ENCODE measurements at regions not wholly inside any gene's neighbourhood (a gene's known extent, or its start where the extent isn't known, plus 50 kb on each side); places are given as distances from the start of the nearest gene placed in this dataset.

DNA sequence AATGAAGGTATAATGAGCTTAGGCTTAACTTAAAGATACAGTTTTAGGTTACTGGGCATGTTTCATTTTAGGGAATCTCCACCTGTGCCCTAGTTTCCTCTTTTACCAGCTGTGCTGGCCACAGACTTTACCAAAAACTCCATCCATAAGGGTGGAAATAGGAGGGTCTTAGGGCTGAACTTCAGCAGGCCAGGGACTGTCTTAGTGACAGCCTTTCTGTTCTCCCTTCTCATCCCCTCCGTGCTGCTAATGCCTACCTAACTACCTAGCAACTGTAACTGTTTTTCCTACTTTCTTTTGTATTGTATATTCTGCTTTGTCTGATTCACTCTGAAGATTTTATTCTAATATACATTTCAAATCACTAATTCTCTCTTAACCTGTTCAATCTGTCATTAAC is 1375.3 kb downstream of the PCDH18 start:
- TF ChIP-seq, protein P1, sequence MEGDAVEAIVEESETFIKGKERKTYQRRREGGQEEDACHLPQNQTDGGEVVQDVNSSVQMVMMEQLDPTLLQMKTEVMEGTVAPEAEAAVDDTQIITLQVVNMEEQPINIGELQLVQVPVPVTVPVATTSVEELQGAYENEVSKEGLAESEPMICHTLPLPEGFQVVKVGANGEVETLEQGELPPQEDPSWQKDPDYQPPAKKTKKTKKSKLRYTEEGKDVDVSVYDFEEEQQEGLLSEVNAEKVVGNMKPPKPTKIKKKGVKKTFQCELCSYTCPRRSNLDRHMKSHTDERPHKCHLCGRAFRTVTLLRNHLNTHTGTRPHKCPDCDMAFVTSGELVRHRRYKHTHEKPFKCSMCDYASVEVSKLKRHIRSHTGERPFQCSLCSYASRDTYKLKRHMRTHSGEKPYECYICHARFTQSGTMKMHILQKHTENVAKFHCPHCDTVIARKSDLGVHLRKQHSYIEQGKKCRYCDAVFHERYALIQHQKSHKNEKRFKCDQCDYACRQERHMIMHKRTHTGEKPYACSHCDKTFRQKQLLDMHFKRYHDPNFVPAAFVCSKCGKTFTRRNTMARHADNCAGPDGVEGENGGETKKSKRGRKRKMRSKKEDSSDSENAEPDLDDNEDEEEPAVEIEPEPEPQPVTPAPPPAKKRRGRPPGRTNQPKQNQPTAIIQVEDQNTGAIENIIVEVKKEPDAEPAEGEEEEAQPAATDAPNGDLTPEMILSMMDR (IDR thresholded peaks at IDR 0.05; ENCODE audit: insufficient read depth, low read length, poor library complexity, severe bottlenecking), result no peak
- no peak for TF ChIP-seq EZH2phosphoT487 (conservative IDR thresholded peaks at IDR 0.05; ENCODE audit: low read length)

Data from SU-DHL-6 (cell line).